Activated CD4-positive, alpha-beta T cell treated with anti-CD3 and anti-CD28 coated beads for 36 hours (primary cell): ENCODE measurements at regions not wholly inside any gene's neighbourhood (a gene's known extent, or its start where the extent isn't known, plus 50 kb on each side); places are given as distances from the start of the nearest gene placed in this dataset.

Source experiments
- ATAC-seq: fragments of 200-7000 bp; cut with Tn5 transposase; one replicate; pipeline ENCODE4 v1.10.0; 2021; ENCODE audit warnings: mild to moderate bottlenecking, moderate library complexity
- CTCF ChIA-PET: fragments of 350-600 bp; sonication (Branson Sonifier 250); formaldehyde crosslinking; loops from one replicate; lab custom pipeline; 2021; ENCODE audit warnings: antibody characterized with exemption; lab: Charles Lee
- POLR2A ChIA-PET: fragments of 350-600 bp; sonication (Branson Sonifier 250); formaldehyde crosslinking; loops from one replicate; lab custom pipeline; 2021; ENCODE audit warnings: antibody characterized with exemption, inconsistent platforms; lab: Charles Lee
- DNase-seq: peaks from one replicate; pipeline ENCODE4 v3.0.0-alpha.2; 2020
- H3K27ac Mint-ChIP-seq: one replicate; pipeline ENCODE4 v1.8.0; 2021; ENCODE audit warnings: mixed read lengths
- H3K27me3 Mint-ChIP-seq: one replicate; pipeline ENCODE4 v1.8.0; 2021; ENCODE audit warnings: mixed read lengths
- H3K36me3 Mint-ChIP-seq: one replicate; pipeline ENCODE4 v1.8.0; 2021; ENCODE audit warnings: low read depth, mixed read lengths
- H3K4me1 Mint-ChIP-seq: one replicate; pipeline ENCODE4 v1.8.0; 2021; ENCODE audit warnings: mixed read lengths
- H3K4me3 Mint-ChIP-seq: one replicate; pipeline ENCODE4 v1.8.0; 2021; ENCODE audit warnings: mild to moderate bottlenecking, moderate library complexity, mixed read lengths
- H3K9me3 Mint-ChIP-seq: one replicate; pipeline ENCODE4 v1.8.0; 2021; ENCODE audit warnings: low read depth, mixed read lengths
- intact Hi-C, 2 experiments: fragments of 100-400 bp; cut with DNase I in 1 of 2; cut with micrococcal nuclease in 1 of 2; formaldehyde crosslinking; loops; one replicate each; pipeline versions ENCODE4 v1.14.2 to v1.15.1; 2022 to 2024; cut with DNase I, micrococcal nuclease

- H3K27ac Mint-ChIP-seq: no peak overlapping the region
- no peaks in the 10 kb centered on the region for H3K27me3 Mint-ChIP-seq
- intact Hi-C loops: no loop called here
- POLR2A ChIA-PET: no interaction called here
- CTCF ChIA-PET: no interaction called here
- peaks cover 2% of the 10 kb centered on the region for H3K9me3 Mint-ChIP-seq
- H3K4me3 Mint-ChIP-seq: no peak overlapping the region
- H3K4me1 Mint-ChIP-seq: no peaks in the 10 kb centered on the region
- no peak for ATAC-seq
- H3K36me3 Mint-ChIP-seq: no peaks in the 10 kb centered on the region
- DNase-seq: no peak
These were observed 789.3 kb upstream of the ADAMTS5 start for GRCh38 chr21:27756191-27756590.

DNA sequence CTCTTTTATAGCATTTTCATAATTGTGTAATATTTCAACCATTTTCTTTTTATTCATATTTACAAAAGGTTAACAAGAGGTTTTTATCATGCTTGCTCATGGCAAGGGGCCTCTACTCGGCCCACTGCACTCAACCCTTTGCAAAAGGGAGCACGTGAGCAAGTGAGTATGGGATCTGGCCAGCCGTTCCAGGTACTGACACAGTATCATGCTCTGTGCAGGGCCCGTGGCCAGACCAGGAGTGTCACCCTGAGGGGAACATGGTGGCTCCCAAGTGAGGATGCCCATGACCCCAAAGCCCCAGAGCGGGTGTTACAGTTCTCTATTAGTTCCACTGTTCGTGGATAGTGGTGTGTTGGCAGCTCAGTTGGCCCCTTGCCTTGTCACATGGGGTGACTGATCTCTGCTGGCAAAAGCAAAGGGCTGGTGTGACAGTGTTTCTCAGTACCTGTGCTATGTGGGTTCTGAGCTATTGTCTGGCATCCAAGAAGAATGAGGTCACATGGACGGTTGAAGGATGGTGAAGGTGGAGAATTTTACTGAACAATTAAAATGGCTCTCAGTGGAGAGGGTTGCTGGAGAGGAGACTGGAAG is 777.2 kb upstream of the ADAMTS5 start:
- Mint-ChIP-seq H3K36me3 (no peaks in the 10 kb centered on the region), H3K4me1 (no peaks in the 10 kb centered on the region), H3K27me3 (peaks cover 3% of the 10 kb centered on the region), H3K9me3 (peaks cover 10% of the 10 kb centered on the region), H3K4me3 (no peak overlapping the region), H3K27ac (no peak overlapping the region)
- ChIA-PET POLR2A (no interaction called here), CTCF (no interaction called here)
- no peak for ATAC-seq
- intact Hi-C loops: no loop called here
- no peak for DNase-seq

GRCh38 chr21:27741736-27742135 is 774.8 kb upstream of the ADAMTS5 start:
- Mint-ChIP-seq H3K4me1 (no peaks in the 10 kb centered on the region), H3K4me3 (no peak overlapping the region), H3K9me3 (peaks cover 16% of the 10 kb centered on the region), H3K27me3 (peaks cover 3% of the 10 kb centered on the region), H3K36me3 (no peaks in the 10 kb centered on the region), H3K27ac (no peak overlapping the region)
- ATAC-seq (no peak), DNase-seq (no peak)
- ChIA-PET CTCF (no interaction called here), POLR2A (no interaction called here)
- intact Hi-C loops: no loop called here

DNA sequence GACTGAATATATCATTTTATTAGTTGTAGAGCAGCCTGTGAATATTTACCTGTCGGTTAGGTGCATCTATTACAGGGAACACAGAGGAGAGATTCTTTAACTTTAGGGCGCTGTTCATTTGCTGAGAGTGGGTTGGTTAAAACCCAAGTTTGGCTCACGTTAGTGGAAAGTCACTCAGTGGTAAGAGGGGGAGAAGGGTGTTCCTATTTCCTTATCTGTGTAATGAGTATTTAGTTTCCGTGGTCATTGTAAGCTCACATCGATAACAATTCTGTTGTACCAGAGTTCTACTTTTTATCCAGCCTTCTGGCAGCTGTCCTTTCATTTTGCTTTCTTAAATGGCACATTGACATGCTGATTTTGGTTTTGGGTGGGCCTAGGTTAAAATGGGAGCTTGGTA is 773.2 kb upstream of the ADAMTS5 start:
- ChIA-PET CTCF (interaction anchor here (0.7 kb wide), 1 partner anchor 78 kb away, joined by 3 read pairs; no protein-coding TSS in a partner anchor), POLR2A (no interaction called here)
- H3K4me3 Mint-ChIP-seq: no peak overlapping the region
- no peaks in the 10 kb centered on the region for H3K27me3 Mint-ChIP-seq
- intact Hi-C loops: no loop called here
- ATAC-seq (no peak), DNase-seq (no peak)
- H3K9me3 Mint-ChIP-seq: peaks cover 12% of the 10 kb centered on the region
- H3K4me1 Mint-ChIP-seq: no peaks in the 10 kb centered on the region
- no peaks in the 10 kb centered on the region for H3K36me3 Mint-ChIP-seq
- H3K27ac Mint-ChIP-seq: no peak overlapping the region

GRCh38 chr21:27739187-27739586 is 772.3 kb upstream of the ADAMTS5 start:
- ATAC-seq: no peak
- Mint-ChIP-seq H3K27me3 (no peaks in the 10 kb centered on the region), H3K4me3 (no peak overlapping the region), H3K27ac (no peak overlapping the region), H3K4me1 (no peaks in the 10 kb centered on the region), H3K36me3 (no peaks in the 10 kb centered on the region), H3K9me3 (peaks cover 10% of the 10 kb centered on the region)
- POLR2A ChIA-PET: no interaction called here
- no peak for DNase-seq
- CTCF ChIA-PET: interaction anchor here (0.7 to 1.1 kb wide), 2 partner anchors 11 to 79 kb away, joined by 3 to 4 read pairs; no protein-coding TSS in a partner anchor
- intact Hi-C loops: no loop called here

- no peaks in the 10 kb centered on the region for H3K4me1 Mint-ChIP-seq
- ATAC-seq (no peak), DNase-seq (no peak)
- intact Hi-C loops: no loop called here
- no peaks in the 10 kb centered on the region for H3K27me3 Mint-ChIP-seq
- no peak overlapping the region for H3K4me3 Mint-ChIP-seq
- ChIA-PET POLR2A (no interaction called here), CTCF (no interaction called here)
- peaks cover 10% of the 10 kb centered on the region for H3K9me3 Mint-ChIP-seq
- H3K36me3 Mint-ChIP-seq: no peaks in the 10 kb centered on the region
- H3K27ac Mint-ChIP-seq: no peak overlapping the region
These were observed 768.8 kb upstream of the ADAMTS5 start for GRCh38 chr21:27735699-27736098.

DNA sequence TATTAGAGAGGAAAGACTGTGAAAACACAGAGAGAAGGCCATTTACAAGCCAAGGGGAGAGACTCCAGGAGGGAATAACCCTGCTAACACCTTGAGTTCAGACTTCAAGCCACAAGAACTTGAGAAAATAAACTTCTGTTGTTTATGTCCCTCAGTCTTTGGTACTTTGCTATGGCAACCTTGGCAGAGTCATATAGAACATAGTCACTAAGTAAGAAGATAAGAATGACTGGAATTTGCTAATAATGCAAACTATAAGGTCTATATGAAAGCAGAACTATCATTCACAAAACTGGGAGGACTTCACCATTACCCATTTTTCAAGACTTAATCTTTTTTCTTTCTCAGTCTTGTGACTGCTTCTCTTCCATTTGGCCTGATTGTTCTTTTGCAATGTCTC is 767.3 kb upstream of the ADAMTS5 start:
- Mint-ChIP-seq H3K27me3 (no peaks in the 10 kb centered on the region), H3K36me3 (no peaks in the 10 kb centered on the region), H3K27ac (no peak overlapping the region), H3K4me1 (no peaks in the 10 kb centered on the region), H3K4me3 (no peak overlapping the region), H3K9me3 (peaks cover 6% of the 10 kb centered on the region)
- no peak for ATAC-seq
- intact Hi-C loops: no loop called here
- CTCF ChIA-PET: no interaction called here
- POLR2A ChIA-PET: no interaction called here
- DNase-seq: no peak

GRCh38 chr21:27725916-27726315 is 759.0 kb upstream of the ADAMTS5 start:
- DNase-seq (no peak), ATAC-seq (no peak)
- H3K4me3 Mint-ChIP-seq: no peak overlapping the region
- no peaks in the 10 kb centered on the region for H3K4me1 Mint-ChIP-seq
- H3K27ac Mint-ChIP-seq: no peak overlapping the region
- CTCF ChIA-PET: no interaction called here
- H3K36me3 Mint-ChIP-seq: no peaks in the 10 kb centered on the region
- intact Hi-C loops: no loop called here
- H3K9me3 Mint-ChIP-seq: peaks cover 5% of the 10 kb centered on the region
- peaks cover 3% of the 10 kb centered on the region for H3K27me3 Mint-ChIP-seq
- POLR2A ChIA-PET: no interaction called here

- DNase-seq: no peak
- Mint-ChIP-seq H3K27ac (no peak overlapping the region), H3K4me3 (no peak overlapping the region), H3K4me1 (no peaks in the 10 kb centered on the region), H3K36me3 (no peaks in the 10 kb centered on the region), H3K27me3 (peaks cover 3% of the 10 kb centered on the region), H3K9me3 (peaks cover 5% of the 10 kb centered on the region)
- intact Hi-C loops: no loop called here
- no peak for ATAC-seq
- CTCF ChIA-PET: no interaction called here
- POLR2A ChIA-PET: no interaction called here
These were observed 755.2 kb upstream of the ADAMTS5 start for GRCh38 chr21:27722095-27722494.

- POLR2A ChIA-PET: no interaction called here
- DNase-seq: no peak
- Mint-ChIP-seq H3K4me1 (no peaks in the 10 kb centered on the region), H3K27ac (no peak overlapping the region), H3K27me3 (peaks cover 3% of the 10 kb centered on the region), H3K9me3 (peaks cover 5% of the 10 kb centered on the region), H3K36me3 (no peaks in the 10 kb centered on the region), H3K4me3 (no peak overlapping the region)
- ATAC-seq: no peak
- CTCF ChIA-PET: no interaction called here
- intact Hi-C loops: no loop called here
These were observed 754.8 kb upstream of the ADAMTS5 start for GRCh38 chr21:27721675-27722074.

GRCh38 chr21:27719226-27719625 is 752.3 kb upstream of the ADAMTS5 start:
- DNase-seq (no peak), ATAC-seq (no peak)
- Mint-ChIP-seq H3K27ac (no peak overlapping the region), H3K27me3 (no peaks in the 10 kb centered on the region), H3K9me3 (peaks cover 5% of the 10 kb centered on the region), H3K4me1 (no peaks in the 10 kb centered on the region), H3K4me3 (no peak overlapping the region), H3K36me3 (no peaks in the 10 kb centered on the region)
- ChIA-PET CTCF (no interaction called here), POLR2A (no interaction called here)
- intact Hi-C loops: no loop called here

- POLR2A ChIA-PET: no interaction called here
- Mint-ChIP-seq H3K27ac (no peak overlapping the region), H3K36me3 (no peaks in the 10 kb centered on the region), H3K4me1 (no peaks in the 10 kb centered on the region), H3K9me3 (peaks cover 3% of the 10 kb centered on the region), H3K4me3 (no peak overlapping the region), H3K27me3 (no peaks in the 10 kb centered on the region)
- no peak for DNase-seq
- no peak for ATAC-seq
- CTCF ChIA-PET: no interaction called here
- intact Hi-C loops: no loop called here
These were observed 748.2 kb upstream of the ADAMTS5 start for GRCh38 chr21:27715131-27715530.
